ENCODE measurements at regions not wholly inside any gene's neighbourhood (a gene's known extent, or its start where the extent isn't known, plus 50 kb on each side); places are given as distances from the start of the nearest gene placed in this dataset.
"Not testable (repeated sequence)": the region's sequence is repeated elsewhere in the genome, so short reads cannot be mapped to it uniquely, and the experiment has no call there.

DNA sequence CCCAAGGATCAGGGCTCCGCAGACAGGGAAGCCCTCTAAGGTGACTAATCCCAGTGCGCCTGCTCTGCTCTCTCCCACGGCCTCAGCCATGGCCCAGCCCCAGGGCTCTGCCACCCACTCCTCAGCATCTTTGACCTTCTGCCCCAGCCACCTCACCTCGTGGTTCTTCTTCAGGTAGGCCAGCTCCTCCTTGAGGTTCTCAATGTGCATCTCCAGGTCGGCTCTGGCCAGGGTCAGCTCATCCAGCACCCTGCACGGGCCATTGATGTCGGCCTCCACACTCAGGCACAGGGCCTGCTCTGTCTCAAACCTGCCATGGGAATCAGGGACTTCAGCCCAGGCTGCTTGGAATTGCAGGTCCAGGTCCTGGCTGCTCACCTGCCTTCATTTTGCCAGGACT lies 128.4 kb downstream of the TNFRSF13B start:
- in situ Hi-C loops (cut with HindIII; ENCODE audit: low pct_unique_long_range_greater_than_20kb, low sequenced_read_pairs); POLR2A ChIA-PET: not testable (repeated sequence)

DNA sequence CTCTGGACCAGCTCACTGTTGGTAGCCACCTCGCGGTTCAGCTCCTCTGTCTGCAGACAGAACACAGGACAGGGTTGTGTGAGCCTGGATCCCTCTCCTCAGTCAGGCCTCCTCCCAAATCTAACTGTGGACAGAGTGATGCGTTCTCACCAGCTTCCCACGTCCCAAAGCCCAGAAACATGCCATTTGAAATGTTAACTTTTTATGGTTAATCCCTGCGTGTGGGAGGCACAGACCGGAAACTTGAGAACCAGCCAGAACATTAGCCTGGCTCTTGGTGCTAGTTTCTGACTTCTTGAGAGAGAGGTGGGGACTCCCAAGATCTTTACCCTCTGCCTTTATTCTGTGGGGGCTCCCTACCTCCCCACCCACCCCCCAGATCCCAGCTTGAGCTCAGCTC lies 129.6 kb downstream of the TNFRSF13B start:
- POLR2A ChIA-PET; DNase-seq (ENCODE audit: low read depth, low spot score); H3K27me3 ChIP-seq (ENCODE audit: control insufficient read depth, insufficient read depth, low read length); H3K4me3 ChIP-seq (ENCODE audit: low read depth in 2 of 2, low read length in 2 of 2); BruUV-seq (replicated peaks); in situ Hi-C loops (cut with HindIII; ENCODE audit: low pct_unique_long_range_greater_than_20kb, low sequenced_read_pairs); H3K27ac ChIP-seq (ENCODE audit: low read length); H3K4me1 ChIP-seq (ENCODE audit: control insufficient read depth, insufficient read depth, low read length); H3K36me3 ChIP-seq (ENCODE audit: control insufficient read depth, insufficient read depth, low read length); H3K9me3 ChIP-seq (ENCODE audit: control insufficient read depth, insufficient read depth, low read depth, low read length); ATAC-seq; CTCF ChIA-PET; intact Hi-C loops (cut with micrococcal nuclease; ENCODE audit: unreplicated experiment): not testable (repeated sequence)

More for the DNA sequence above, 128.4 kb downstream of the TNFRSF13B start:
- H3K27me3 ChIP-seq (ENCODE audit: control insufficient read depth, insufficient read depth, low read length); intact Hi-C loops (cut with micrococcal nuclease; ENCODE audit: unreplicated experiment); H3K36me3 ChIP-seq (ENCODE audit: control insufficient read depth, insufficient read depth, low read length); DNase-seq (ENCODE audit: low read depth, low spot score); H3K4me1 ChIP-seq (ENCODE audit: control insufficient read depth, insufficient read depth, low read length); CTCF ChIA-PET; BruUV-seq (replicated peaks); H3K9me3 ChIP-seq (ENCODE audit: control insufficient read depth, insufficient read depth, low read depth, low read length); ATAC-seq; H3K4me3 ChIP-seq (ENCODE audit: low read depth in 2 of 2, low read length in 2 of 2); H3K27ac ChIP-seq (ENCODE audit: low read length): not testable (repeated sequence)

DNA sequence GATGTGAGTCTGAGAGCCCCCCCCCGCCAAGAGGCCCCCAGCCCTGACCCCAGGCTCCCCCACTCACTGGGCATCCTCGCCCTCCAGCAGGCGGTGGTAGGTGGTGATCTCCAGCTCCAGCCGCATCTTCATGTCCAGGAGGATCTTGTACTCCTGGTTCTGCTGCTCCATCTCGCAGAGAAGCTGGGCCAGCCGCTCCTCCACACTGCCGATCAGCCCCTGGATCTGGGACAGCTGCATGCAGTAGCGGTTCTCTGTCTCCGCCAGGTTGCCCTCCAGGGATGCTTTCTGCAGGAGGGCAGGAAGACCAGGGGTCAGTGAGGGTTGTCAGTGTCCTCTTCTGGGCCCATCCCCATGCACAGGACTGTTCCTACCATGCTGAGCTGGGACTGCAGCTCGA lies 130.0 kb downstream of the TNFRSF13B start:
- H3K36me3 ChIP-seq (ENCODE audit: control insufficient read depth, insufficient read depth, low read length); intact Hi-C loops (cut with micrococcal nuclease; ENCODE audit: unreplicated experiment); ATAC-seq; H3K4me1 ChIP-seq (ENCODE audit: control insufficient read depth, insufficient read depth, low read length); in situ Hi-C loops (cut with HindIII; ENCODE audit: low pct_unique_long_range_greater_than_20kb, low sequenced_read_pairs); POLR2A ChIA-PET; BruUV-seq (replicated peaks); CTCF ChIA-PET; H3K4me3 ChIP-seq (ENCODE audit: low read depth in 2 of 2, low read length in 2 of 2); DNase-seq (ENCODE audit: low read depth, low spot score); H3K27ac ChIP-seq (ENCODE audit: low read length); H3K27me3 ChIP-seq (ENCODE audit: control insufficient read depth, insufficient read depth, low read length); H3K9me3 ChIP-seq (ENCODE audit: control insufficient read depth, insufficient read depth, low read depth, low read length): not testable (repeated sequence)

DNA sequence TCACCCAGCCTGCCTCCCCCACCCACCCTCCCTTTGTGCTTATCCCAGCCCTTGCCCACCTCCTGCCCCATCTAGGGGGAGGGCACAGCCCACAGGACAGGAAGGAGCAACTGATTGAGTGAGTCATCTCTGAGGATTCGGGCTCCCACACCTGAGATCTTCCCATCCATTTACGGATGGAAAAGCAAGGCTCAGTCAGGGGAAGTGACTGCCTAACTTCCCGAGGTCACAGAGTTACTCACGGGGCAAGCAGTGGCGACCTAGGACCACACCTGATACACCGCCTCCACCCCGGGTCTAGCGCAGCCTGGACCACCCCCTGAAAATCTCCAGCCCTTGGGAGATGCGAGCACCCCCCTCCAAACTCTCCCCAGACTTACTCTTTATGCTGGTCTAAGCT lies 131.7 kb downstream of the TNFRSF13B start:
- H3K27me3 ChIP-seq (ENCODE audit: control insufficient read depth, insufficient read depth, low read length); H3K9me3 ChIP-seq (ENCODE audit: control insufficient read depth, insufficient read depth, low read depth, low read length); ATAC-seq; H3K4me1 ChIP-seq (ENCODE audit: control insufficient read depth, insufficient read depth, low read length); DNase-seq (ENCODE audit: low read depth, low spot score); H3K36me3 ChIP-seq (ENCODE audit: control insufficient read depth, insufficient read depth, low read length); H3K27ac ChIP-seq (ENCODE audit: low read length); CTCF ChIA-PET; POLR2A ChIA-PET; BruUV-seq (replicated peaks); in situ Hi-C loops (cut with HindIII; ENCODE audit: low pct_unique_long_range_greater_than_20kb, low sequenced_read_pairs); H3K4me3 ChIP-seq (ENCODE audit: low read depth in 2 of 2, low read length in 2 of 2); intact Hi-C loops (cut with micrococcal nuclease; ENCODE audit: unreplicated experiment): not testable (repeated sequence)

DNA sequence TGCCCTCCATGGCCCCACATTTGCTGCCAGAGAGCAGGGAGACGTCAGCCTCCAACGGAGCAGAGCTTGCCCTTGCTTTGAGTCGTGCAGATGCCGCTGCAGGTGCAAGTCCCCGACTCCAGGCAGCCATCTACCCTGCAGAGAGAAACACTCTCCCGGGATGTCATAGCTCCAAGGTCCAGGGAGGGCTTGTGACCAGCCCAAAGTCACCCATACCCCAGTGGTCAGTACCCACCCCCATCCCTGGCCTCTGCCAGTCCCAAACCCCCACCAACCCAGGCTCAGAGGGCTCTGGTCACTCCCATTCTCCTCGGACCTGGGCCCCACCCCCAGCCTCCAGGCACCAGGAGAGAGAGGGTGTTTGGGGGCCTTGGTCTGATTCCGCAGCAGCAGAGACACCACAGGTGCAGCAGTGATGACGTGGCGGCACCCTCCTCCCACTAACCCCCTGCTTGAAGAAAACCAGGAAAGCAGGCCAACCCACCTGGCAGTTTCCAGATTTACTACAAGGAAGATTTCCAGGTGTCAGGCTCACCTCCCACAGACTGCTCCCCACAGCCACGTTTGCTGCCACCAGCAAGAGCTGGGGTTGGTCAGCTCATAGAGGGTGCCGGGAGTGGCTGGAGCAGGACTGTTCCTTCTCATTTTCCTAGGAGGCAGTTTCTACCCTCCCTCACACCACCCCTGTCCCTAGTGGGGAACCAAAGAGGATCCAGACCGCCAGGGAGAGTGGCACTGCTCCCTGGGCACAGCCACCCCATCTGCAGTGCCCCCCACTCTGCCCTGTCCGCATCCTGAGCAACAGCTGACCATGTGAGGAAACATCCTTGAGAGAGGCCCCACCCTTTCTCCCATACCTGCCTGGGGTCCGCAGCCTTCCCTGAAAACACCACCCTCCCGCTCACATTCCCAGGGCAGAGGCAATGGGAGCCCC lies 132.4 kb downstream of the TNFRSF13B start:
- not testable (repeated sequence) for H3K27ac ChIP-seq (ENCODE audit: low read length)

DNA sequence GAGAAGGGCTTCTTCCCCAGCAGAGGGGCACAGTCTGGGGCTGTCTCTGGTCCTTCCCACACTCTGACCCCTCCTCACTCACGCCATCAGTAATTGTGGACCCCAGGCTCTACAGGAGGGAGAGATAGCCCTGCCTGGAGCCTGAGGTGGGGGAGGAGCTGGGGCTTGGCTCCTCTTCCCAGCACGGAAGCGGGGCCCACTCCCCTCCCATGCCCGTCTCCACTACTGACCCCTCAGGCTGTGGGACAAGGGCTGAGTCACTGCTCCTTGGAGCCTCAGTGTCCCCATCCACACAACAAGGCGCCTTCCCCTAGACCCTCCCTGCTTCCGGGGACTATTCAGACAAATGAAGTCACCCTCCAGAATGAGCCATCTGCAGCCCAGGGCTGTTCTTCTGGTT lies 133.1 kb downstream of the TNFRSF13B start:
- CTCF ChIA-PET; DNase-seq (ENCODE audit: low read depth, low spot score); ATAC-seq; H3K27me3 ChIP-seq (ENCODE audit: control insufficient read depth, insufficient read depth, low read length); POLR2A ChIA-PET; H3K4me3 ChIP-seq (ENCODE audit: low read depth in 2 of 2, low read length in 2 of 2); H3K4me1 ChIP-seq (ENCODE audit: control insufficient read depth, insufficient read depth, low read length); BruUV-seq (replicated peaks); H3K36me3 ChIP-seq (ENCODE audit: control insufficient read depth, insufficient read depth, low read length); H3K9me3 ChIP-seq (ENCODE audit: control insufficient read depth, insufficient read depth, low read depth, low read length); in situ Hi-C loops (cut with HindIII; ENCODE audit: low pct_unique_long_range_greater_than_20kb, low sequenced_read_pairs); H3K27ac ChIP-seq (ENCODE audit: low read length); intact Hi-C loops (cut with micrococcal nuclease; ENCODE audit: unreplicated experiment): not testable (repeated sequence)

More for the DNA sequence above, 132.4 kb downstream of the TNFRSF13B start:
- in situ Hi-C loops (cut with HindIII; ENCODE audit: low pct_unique_long_range_greater_than_20kb, low sequenced_read_pairs); BruUV-seq (replicated peaks); H3K4me1 ChIP-seq (ENCODE audit: control insufficient read depth, insufficient read depth, low read length); ATAC-seq; H3K36me3 ChIP-seq (ENCODE audit: control insufficient read depth, insufficient read depth, low read length); DNase-seq (ENCODE audit: low read depth, low spot score); POLR2A ChIA-PET; CTCF ChIA-PET; H3K9me3 ChIP-seq (ENCODE audit: control insufficient read depth, insufficient read depth, low read depth, low read length); H3K27me3 ChIP-seq (ENCODE audit: control insufficient read depth, insufficient read depth, low read length); intact Hi-C loops (cut with micrococcal nuclease; ENCODE audit: unreplicated experiment); H3K4me3 ChIP-seq (ENCODE audit: low read depth in 2 of 2, low read length in 2 of 2): not testable (repeated sequence)

DNA sequence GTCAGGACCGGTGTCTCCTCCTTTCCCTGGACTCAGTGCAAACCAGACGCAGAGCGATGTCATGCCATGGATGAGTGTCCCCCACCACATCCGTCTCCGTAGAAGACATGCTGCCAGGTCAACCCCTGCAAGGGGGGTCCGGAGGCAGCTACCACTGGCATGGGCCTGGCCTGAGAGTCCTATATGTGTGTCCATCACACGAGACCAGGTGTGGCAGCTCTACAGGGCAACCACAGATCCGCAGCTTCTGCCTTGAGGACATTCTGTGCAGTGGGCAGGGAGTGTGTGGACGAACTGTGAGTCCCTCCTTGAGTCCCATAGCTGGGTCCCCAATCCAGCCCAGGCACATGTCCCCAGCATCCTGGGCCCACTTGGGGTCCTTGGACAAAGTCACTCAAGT lies 133.6 kb downstream of the TNFRSF13B start:
- BruUV-seq (replicated peaks); H3K9me3 ChIP-seq (ENCODE audit: control insufficient read depth, insufficient read depth, low read depth, low read length); DNase-seq (ENCODE audit: low read depth, low spot score); H3K36me3 ChIP-seq (ENCODE audit: control insufficient read depth, insufficient read depth, low read length); POLR2A ChIA-PET; H3K4me1 ChIP-seq (ENCODE audit: control insufficient read depth, insufficient read depth, low read length); H3K4me3 ChIP-seq (ENCODE audit: low read depth in 2 of 2, low read length in 2 of 2); H3K27me3 ChIP-seq (ENCODE audit: control insufficient read depth, insufficient read depth, low read length); H3K27ac ChIP-seq (ENCODE audit: low read length); intact Hi-C loops (cut with micrococcal nuclease; ENCODE audit: unreplicated experiment); in situ Hi-C loops (cut with HindIII; ENCODE audit: low pct_unique_long_range_greater_than_20kb, low sequenced_read_pairs); CTCF ChIA-PET: not testable (repeated sequence)
- 0 out of 2 replicates have a peak, but pooled peaks have one; percentile 26 for ATAC-seq
